GM19324 (cell line): ENCODE measurements at regions not wholly inside any gene's neighbourhood (a gene's known extent, or its start where the extent isn't known, plus 50 kb on each side); places are given as distances from the start of the nearest gene placed in this dataset.
"Not testable (repeated sequence)": the region's sequence is repeated elsewhere in the genome, so short reads cannot be mapped to it uniquely, and the experiment has no call there.

Experiments
- ATAC-seq: cut with Tn5 transposase; IDR thresholded peaks from one replicate; pipeline ENCODE4 v1.9.1; 2021; ENCODE audit warnings: mild to moderate bottlenecking, moderate library complexity; ENCODE audit not compliant: unreplicated experiment, low FRiP score

DNA sequence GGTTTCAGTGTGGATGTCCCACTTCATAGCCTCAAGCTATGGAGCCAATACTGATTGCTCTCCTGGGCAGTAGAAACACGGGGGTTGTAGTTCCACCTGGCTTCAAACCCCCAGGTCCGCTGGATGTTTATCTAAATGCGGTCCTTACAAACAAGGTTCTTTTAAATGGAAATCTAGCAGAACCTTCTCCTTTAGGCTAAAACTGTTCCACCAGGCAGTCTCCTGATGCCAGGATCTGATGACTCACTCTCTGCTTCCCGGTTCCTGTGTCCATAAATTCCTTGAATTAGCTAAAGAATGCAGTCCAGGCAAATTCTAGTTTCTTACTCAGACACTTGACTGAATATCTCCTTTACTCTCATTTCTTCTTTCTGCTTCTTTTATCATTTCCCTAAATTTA, 108.4 kb upstream of the FAM3C start:
- no peak for ATAC-seq

DNA sequence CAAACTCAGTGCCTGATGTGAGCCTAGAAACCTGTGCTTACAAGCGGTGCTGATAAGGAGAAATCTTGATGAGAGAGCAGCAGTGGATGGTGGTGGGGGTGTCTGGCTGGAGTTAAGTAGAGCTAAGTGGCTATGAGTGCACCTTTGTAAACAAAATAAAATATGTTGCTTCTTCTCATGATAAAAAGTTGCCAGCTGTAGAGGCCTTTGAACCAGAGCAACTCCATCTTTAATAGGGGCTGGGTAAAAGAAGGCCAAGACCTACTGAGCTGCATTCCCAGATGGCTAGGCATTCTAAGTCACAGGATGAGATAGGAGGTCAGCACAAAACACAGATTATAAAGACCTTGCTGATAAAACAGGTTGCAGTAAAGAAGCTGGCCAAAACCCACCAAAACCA, 107.6 kb upstream of the FAM3C start:
- ATAC-seq = no peak

DNA sequence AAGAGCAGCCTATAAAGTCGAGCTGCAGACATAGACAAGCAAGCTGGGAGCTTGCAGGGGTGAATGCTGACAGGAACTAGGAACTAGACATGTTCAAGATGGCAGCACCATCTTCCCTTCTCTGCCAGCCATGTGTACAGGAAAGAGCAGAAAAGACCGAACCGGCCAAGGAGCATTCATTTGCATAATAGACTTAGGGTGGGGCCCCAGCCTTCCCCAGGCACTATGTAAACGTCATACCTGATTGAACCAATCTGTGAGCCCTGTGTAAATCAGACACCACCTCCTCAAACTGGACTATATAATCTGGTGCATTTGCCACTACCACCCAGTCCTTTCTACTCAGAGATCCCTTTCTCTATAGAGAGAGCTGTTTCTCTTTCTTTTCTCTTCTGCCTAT, 106.9 kb upstream of the FAM3C start:
- ATAC-seq = no peak

DNA sequence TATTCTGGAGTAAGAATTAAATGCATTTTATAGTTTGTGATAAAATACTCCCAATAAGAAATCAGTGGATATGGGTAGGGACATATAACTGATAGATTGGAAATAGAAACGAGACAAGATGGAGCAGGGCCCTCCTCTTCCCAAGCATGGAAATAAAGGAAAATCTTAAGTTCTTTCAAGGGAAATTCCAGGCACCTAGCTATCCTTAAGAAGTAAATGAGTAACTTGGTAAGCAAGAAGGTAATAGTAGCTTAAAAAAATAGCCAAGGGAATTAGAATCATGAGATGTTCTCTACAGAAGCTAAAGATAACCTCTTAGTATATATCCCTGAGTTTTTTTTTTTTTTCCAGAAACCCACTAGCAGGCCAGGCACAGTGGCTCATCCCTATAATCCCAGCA, 105.5 kb upstream of the FAM3C start:
- ATAC-seq = no peak

DNA sequence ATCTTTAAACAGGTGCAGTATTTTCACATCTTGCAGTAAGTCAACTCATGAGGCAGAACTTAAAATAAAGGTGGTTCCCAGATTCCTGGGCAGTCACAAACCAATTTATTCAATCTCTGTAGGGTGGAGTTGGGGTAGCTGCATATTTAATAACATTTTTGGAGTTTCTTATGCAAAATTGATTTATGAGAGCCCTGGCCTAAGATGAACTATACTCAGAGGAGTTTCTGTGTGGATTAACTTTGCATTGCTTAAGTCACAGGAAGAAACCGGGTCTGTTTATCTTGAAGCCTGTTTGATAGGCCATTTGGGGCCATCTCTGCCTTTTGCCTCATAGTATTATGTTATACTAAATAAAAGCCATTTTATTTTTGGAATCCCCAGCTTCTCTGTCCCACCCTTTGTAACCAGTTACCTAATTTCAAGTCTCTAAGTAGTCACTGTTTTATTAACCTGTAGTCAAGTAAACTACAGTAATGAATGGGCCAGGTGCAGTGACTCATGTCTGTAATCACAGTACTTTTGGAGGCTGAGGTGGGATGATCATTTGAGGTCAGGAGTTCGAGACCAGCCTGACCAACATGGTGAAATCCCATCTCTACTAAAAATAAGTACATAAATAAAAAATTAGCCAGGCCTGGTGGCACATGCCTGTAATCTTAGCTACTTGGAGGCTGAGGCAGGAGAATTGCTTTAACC, 104.4 kb upstream of the FAM3C start:
- ATAC-seq = no peak

DNA sequence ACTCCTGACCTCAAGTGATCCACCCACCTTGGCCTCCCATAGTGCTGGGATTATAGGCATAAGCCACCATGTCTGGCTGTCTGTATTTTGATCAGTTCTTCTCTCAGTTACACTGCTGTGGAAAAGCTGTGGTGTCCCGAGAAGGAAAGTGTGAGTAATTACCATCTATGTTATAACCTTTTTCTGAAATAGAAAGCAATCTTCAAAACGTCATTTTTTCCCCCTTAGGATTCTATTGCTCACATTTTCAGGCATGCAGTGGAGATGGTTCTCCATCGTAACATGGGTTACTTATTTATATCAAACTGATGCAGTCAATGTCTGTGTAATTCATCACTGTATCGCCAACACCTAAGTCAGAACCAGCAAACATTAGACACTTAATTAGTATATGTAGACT, 103.5 kb upstream of the FAM3C start:
- no peak for ATAC-seq

DNA sequence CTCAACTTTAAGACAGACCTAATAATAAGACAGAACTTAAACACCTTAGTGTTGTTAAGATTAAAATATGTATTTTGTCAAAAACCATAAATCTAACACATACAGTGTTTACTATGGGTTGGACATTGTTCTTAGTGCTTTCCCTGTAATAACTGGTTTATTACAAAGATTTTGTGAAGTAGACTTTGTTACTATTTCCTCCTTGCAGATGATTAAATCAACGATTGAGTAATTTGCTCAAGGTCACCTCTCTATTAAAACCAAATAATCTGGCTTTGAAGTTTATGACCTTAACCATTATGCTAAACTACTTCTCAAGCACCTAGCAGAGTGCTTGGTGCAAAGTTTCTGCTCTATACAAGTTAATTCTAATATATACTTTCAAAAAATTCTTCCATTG, 102.7 kb upstream of the FAM3C start:
- ATAC-seq = no peak

DNA sequence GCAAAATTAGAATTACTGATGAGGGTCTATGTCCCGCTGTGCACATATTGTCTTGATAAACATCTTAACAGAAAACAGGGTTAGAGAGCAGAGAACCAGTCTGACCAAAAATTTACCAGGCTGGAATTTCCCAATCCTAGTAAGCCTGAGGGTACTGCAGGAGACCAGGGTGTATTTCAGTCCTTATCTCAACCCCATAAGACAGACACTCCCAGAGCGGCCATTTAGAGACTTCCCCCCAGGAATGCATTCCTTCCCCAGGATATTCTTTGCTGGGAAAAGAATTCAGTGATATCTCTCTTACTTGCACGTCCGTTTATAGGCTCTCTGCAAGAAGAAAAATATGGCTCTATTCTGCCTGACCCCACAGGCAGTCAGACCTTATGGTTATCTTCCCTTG, 101.4 kb upstream of the FAM3C start:
- not testable (repeated sequence) for ATAC-seq

DNA sequence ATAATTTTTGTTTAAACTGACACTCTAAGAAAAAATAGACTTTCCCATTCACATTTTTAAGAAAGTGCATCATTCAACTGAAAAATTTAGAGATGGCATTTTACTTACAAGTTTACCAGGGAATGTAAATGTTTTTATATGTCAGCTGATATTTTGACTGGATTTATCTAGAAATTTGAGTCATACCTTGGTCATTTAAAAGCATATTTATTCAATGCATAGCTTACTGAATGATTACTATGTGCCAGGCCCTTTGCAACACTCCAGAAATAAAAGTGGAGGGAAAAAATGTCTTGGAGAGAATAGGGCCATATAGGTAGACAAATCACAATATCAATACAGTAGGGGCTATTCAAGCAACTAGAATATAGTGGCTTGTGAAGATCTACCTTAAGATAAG, 98.4 kb upstream of the FAM3C start:
- ATAC-seq = no peak

DNA sequence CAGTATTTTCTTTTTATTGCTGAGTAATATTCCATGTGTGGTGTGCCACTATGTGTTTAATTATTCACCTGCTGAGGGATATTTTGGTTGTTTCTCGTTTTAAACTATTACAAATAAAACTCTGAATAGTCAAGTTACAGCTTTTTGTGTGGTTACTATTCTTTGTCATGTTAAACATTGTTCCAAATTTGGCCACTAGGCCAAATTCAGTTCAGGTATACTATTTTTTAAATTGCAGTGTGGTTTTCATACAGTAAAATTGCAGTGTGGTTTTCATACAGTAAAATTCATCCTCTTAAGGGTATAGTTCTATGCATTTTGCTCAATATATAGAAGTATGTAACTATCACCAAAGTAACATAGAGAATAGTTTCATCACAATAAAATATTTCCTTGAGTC, 97.4 kb upstream of the FAM3C start:
- no peak for ATAC-seq

DNA sequence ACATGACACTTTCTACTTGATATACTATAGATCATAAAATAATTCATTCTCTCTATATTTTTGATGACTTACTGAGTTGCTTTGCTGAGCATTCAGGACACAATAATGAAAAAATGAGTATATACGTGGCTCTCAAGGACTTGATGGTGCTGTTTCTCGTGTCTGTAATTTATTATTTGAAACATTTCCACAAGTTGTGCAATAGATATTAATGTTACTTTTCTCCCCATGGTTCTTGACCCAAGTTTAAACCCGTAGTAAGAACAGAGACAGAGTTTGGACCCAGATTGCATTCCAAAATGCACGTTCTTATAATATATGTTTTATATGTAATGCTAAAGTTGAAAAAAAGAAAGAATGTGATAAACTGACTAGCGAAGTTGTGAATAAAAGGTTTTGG, 94.2 kb upstream of the FAM3C start:
- no peak for ATAC-seq

DNA sequence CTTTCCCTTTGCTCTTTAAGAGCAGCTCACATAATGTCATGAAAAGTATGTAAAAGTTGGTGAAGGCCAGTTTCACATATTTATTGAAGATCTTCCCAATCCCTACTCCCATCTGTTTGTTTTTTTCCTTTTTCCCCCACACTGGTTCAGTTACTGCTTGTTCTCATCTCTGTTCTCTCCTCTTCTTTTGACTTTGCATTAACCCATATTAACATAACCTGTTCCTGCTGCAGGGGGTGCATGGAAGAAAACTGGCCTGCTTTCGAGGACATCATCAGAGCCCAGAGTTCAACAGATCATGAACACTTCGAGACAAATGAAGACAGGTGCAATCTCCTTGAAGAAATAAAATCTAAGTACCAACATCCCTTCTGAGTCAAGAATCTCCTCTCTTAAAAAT, 93.3 kb upstream of the FAM3C start:
- ATAC-seq = no peak

DNA sequence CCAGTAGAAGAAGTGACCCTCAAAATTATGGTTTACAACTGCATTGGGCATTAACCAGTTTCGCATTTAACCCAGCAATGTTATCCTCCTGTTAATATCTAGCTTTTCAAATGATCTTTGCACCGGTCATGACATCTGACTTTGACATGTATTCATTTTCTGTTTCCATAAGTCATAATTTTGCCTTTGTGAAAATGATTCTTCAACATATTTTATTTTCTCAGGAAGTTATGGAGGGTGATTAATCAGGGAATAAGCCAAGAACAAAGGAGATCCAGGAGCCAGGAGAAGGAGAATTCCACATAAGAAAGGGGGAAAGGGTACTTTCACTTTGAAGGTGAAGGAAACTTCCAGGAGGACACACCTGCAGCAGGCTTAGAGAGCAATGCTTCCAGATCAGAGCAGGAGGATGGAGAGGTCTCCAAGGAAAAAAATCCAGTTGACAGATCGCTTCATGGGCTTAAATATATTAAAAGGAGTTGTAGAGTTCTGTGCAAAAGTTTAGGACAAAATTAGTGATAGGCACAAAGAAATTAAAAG, 92.1 kb upstream of the FAM3C start:
- no peak for ATAC-seq

DNA sequence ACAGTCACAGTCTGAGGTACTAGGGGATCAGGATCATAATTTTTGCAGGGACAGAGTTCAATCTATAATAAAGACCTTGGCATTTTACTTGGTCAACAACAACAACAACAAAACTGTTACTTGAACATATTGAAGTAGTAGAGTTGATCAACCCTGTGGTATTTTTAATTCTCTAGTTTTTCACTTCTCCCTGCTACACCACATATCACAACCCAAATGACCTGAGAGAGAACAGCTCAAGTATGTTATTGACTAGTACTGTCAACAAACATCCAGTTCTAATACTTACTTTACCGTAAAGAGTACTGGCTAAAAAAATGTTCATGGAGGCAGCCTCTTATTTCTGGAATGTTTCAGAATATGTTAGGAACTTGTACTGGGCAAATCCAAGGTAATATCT, 90.5 kb upstream of the FAM3C start:
- ATAC-seq = no peak

DNA sequence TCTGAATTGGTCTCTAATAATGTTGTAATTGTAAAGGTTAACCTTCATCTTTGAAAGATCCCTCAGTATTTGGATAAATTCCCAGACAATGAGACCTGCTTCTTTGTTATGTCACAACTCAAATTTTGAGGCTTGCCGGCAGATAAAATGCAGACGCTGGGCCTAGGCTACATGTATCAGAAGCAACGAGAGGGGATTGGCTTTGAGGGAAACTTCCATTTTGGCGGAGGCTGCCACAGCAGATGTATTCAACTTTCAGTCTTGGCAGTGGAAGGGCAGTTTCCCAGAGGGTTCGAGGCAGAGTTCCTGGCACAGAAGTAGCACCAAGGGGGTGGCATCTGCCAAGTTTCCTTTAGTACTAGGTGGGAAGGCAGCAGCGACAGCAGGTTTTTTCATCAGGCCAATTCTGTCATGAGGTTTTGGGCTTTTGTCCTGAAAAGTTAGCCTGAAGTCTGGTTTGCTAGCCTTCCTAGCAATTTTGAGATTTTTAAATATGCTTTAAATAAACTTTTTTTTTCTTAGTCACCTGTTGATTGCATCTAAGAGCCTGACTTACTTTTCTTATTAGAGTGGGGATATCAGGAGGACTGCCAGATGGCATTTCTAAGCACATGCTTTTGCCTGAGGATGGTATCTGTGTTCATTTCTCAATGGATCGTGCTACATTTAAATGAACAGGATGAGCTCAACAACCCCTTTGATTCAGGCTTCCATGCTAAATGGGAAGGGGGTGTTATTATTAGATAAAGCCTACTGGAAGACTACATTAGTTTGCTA, 89.5 kb upstream of the FAM3C start:
- no peak for ATAC-seq

DNA sequence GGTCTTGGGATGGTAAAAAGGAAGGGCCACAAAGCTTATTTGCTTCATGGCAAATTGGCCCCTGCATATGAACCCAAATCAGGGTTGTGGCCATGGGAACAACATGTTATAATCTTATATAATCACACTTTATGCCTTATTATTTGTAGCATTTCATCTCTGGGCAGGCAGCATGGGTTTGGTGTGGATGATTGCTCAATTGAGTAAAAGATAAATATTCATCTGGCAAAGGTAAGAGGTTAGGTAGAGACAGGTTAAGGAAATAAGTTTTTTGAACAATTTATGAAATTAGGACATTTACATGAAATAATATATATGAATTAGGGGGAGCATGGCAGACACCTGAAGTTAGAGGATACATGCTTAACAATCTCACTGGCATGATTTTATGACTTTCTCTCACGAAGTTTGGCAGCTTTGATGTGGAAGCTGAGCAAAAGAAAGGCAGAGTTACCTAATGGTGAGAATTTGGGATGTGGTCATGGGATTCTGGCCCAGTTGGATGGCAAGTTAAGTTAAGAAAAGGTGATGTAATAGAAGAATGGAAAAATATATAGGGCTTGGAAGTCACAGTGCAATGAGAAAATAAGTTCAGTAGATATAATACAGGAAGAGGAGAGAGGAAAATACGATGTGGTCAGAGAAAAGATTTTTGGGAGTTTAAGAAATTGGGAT, 88.1 kb upstream of the FAM3C start:
- no peak for ATAC-seq

DNA sequence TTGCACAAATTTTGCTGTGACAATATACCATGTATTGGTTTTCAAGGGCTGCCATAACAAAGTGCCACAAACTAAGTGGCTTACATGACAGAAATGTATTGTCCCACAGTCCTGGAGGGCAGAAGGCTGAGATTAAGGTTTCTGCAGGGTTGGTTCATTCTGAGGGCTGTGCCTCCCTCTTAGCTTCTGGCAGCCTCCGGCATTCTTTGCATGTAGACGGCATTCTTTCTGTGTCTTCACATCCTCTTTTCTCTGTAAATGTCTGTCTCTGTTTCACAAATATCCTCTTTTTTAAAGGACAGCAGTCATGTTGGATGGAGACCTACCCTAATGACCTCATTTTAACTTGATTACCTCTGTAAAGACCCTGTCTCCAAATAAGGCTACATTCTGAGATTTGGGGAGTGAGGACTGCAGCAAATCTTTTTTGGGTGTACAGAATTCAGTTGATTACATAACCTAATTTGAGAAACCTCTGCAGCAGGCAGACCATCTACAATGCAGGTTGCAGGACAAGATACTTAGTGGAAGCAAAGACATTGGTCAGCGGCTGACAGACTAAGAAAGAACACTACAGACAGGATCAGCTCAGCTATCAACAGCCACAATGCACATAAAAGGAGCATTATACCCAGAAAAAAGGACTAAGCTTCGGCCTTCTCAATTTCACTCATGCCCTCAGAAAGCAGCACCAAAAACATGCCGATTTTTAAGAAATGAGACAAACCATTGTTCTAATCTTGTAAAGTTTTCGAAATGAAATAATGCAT, 84.6 kb upstream of the FAM3C start:
- peak; percentile 50 for ATAC-seq

DNA sequence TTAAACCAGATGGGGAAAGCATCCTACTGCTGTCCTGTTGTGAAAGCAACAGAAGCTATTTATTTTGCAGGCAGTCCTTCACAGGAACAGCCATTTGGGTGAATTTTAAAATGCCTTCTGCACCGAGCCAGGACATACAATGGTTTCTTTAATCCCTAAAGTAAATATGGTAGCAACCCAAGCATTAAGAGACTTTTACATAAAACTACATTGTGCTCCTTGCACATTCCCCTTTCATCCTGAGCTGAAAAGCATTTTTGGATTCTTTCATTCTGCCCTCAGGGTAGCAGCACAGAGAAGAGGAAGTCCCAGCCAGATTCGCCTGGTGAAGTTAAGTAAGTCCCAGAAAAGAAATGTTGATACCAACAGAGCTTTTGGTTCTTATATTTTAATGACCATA, 84.0 kb upstream of the FAM3C start:
- ATAC-seq = no peak

DNA sequence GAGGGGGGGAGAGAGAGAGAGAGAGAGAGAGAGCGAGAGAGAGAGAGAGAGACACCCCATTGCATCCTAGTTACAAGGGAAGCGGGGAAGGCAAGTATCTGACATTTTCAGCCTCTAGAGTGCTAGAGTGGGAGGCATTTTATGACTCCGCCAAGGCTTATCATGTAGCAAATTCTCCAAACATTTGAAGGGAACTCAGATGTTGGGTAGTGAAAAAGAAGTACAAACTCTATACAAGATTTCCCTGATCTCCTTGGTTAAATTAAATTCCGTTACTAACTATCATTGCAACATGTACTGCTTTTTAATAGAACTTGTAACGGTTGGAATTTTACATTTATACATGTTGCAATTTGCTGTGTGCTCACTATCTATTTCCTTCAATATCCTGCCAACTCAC, 83.4 kb upstream of the FAM3C start:
- no peak for ATAC-seq

DNA sequence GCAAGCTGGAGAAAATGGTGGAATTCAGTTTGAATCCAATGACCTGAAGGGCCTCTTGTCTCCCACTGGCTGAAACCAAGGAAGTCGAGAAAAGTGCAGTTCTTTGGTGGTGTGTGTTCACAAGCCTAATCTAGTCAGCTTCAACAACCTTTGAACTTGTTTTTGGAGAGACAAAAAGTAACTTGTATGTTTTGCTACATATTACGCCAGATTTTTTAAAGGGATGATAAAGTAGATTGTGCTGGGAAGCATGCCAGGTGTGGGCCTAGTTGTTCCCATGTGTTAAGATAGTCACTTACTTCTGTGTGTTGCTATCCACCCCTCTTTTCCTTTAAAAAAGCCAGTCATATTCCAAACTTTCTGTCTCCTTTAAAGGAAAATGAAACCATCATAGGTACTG, 79.7 kb upstream of the FAM3C start:
- no peak for ATAC-seq

DNA sequence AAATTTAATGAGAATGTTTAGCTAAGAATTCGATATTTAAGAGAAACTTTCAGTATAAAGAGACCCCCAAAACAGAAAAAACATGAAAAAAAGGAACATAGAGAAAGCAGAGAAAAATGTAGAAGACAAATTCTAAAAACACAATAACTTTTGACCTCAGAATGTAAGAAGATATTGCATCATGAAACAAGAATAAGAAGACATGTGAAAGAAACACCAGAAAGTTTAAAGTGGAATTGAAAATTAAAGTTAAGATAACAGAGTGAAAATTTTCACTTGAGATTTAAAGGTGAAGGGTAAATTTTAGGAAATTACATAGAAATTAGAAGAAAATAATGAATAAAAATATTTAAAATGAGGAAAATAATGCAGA, 78.2 kb upstream of the FAM3C start:
- ATAC-seq = no peak
